Liver (tissue), 8 donors: ENCODE measurements at regions not wholly inside any gene's neighbourhood (a gene's known extent, or its start where the extent isn't known, plus 50 kb on each side); places are given as distances from the start of the nearest gene placed in this dataset.

Experiments used
- DNase-seq: peaks from one replicate; pipeline ENCODE4 v3.0.0-alpha.2; 2017; ENCODE audit warnings: low spot score
- H3K27ac ChIP-seq, 2 donors: one replicate each; pipeline ENCODE4 v1.7.0; 2013; ENCODE audit warnings: inconsistent platforms in 2 of 2, low read length in 2 of 2, control low read depth in 1 of 2, low read depth in 1 of 2, mild to moderate bottlenecking in 1 of 2
- H3K27me3 ChIP-seq, 4 donors: one replicate each; pipeline versions ENCODE4 v1.6.1 to v1.7.0; 2013; ENCODE audit warnings: low read length in 3 of 4, inconsistent platforms in 1 of 4, mild to moderate bottlenecking in 1 of 4, moderate library complexity in 1 of 4; ENCODE audit not compliant: control insufficient read depth in 4 of 4, insufficient read depth in 4 of 4
- H3K36me3 ChIP-seq, 4 donors: one replicate each; pipeline versions ENCODE4 v1.6.1 to v1.7.0; 2013; ENCODE audit warnings: low read length in 3 of 4, mild to moderate bottlenecking in 3 of 4, low read depth in 1 of 4, moderate library complexity in 1 of 4; ENCODE audit not compliant: control insufficient read depth in 4 of 4, insufficient read depth in 3 of 4
- H3K4me1 ChIP-seq, 4 donors: one replicate each; pipeline versions ENCODE4 v1.6.1 to v1.7.0; 2013; ENCODE audit warnings: low read length in 3 of 4, mild to moderate bottlenecking in 3 of 4, moderate library complexity in 1 of 4; ENCODE audit not compliant: control insufficient read depth in 4 of 4, insufficient read depth in 4 of 4
- H3K4me3 ChIP-seq, 3 donors: one replicate each; pipeline versions ENCODE4 v1.6.1 to v1.7.0; 2013; ENCODE audit warnings: low read length in 3 of 3, control low read depth in 1 of 3, low read depth in 1 of 3, mild to moderate bottlenecking in 1 of 3
- H3K9ac ChIP-seq, 2 donors: one replicate each; pipeline ENCODE4 v1.7.0; 2013; ENCODE audit warnings: low read length in 2 of 2, mild to moderate bottlenecking in 2 of 2, moderate library complexity in 2 of 2, control low read depth in 1 of 2, low read depth in 1 of 2
- H3K9me3 ChIP-seq, 4 donors: one replicate each; pipeline versions ENCODE4 v1.6.1 to v1.7.0; 2013; ENCODE audit warnings: low read length in 3 of 4; ENCODE audit not compliant: control insufficient read depth in 4 of 4
- EGR1 ChIP-seq, 2 donors: IDR thresholded peaks; 2 replicates each; pipeline ENCODE4 v1.6.1; 2016 to 2018; ENCODE audit warnings: antibody characterized with exemption in 2 of 2, low read depth in 2 of 2
- FOXA2 ChIP-seq: IDR thresholded peaks from 2 replicates; pipeline ENCODE4 v1.6.1; 2016; ENCODE audit warnings: antibody characterized with exemption
- GABPA ChIP-seq, 2 donors: IDR thresholded peaks in 1 of 2; conservative IDR thresholded peaks in 1 of 2; 2 replicates each; pipeline ENCODE4 v1.6.1; 2016; ENCODE audit warnings: antibody characterized with exemption in 2 of 2, mild to moderate bottlenecking in 1 of 2, moderate library complexity in 1 of 2
- HNF4G ChIP-seq: IDR thresholded peaks from 2 replicates; pipeline ENCODE4 v1.6.1; 2016; ENCODE audit warnings: antibody characterized with exemption
- JUND ChIP-seq, 2 donors: IDR thresholded peaks; 2 replicates each; pipeline ENCODE4 v1.6.1; 2016; ENCODE audit warnings: antibody characterized with exemption in 2 of 2
- NR2F2 ChIP-seq: IDR thresholded peaks from 2 replicates; pipeline ENCODE4 v1.6.1; 2016; ENCODE audit warnings: antibody characterized with exemption
- RAD21 ChIP-seq, 2 donors: IDR thresholded peaks; 2 replicates each; pipeline ENCODE4 v1.6.1; 2016; ENCODE audit warnings: antibody characterized with exemption in 2 of 2, mild to moderate bottlenecking in 2 of 2
- RXRA ChIP-seq, 2 donors: IDR thresholded peaks; 2 replicates each; pipeline ENCODE4 v1.6.1; 2017 to 2018; ENCODE audit warnings: antibody characterized with exemption in 2 of 2, mild to moderate bottlenecking in 1 of 2
- SP1 ChIP-seq: IDR thresholded peaks from 2 replicates; pipeline ENCODE4 v1.6.1; 2018; ENCODE audit warnings: antibody characterized with exemption, mild to moderate bottlenecking
- TAF1 ChIP-seq: conservative IDR thresholded peaks from 2 replicates; pipeline ENCODE4 v1.6.1; 2016; ENCODE audit warnings: antibody characterized with exemption, mild to moderate bottlenecking
- YY1 ChIP-seq: IDR thresholded peaks from 2 replicates; pipeline ENCODE4 v1.6.1; 2016; ENCODE audit warnings: antibody characterized with exemption, mild to moderate bottlenecking
- WGBS: extraction: QIAGEN DNeasy Blood & Tissue Kit; methylation state at CpG from one replicate; pipeline ENCODE4 v1.1.7; 2013; 5-methylcytosine and 5-hydroxymethylcytosine counted together
- TF ChIP-seq, protein P1 (sequence below): IDR thresholded peaks from 2 replicates; pipeline ENCODE4 v1.6.1; 2016; ENCODE audit warnings: antibody characterized with exemption
- TF ChIP-seq, protein P2 (sequence below): IDR thresholded peaks from 2 replicates; pipeline ENCODE4 v1.6.1; 2016; ENCODE audit warnings: antibody characterized with exemption
- TF ChIP-seq, protein P3 (sequence below): fragments of 150-350 bp; IDR thresholded peaks from 2 replicates; pipeline ENCODE4 v1.5.1; 2017; ENCODE audit warnings: improper control_type of control experiment, low read depth, low read length; ENCODE audit not compliant: missing input control
- TF ChIP-seq, protein P4 (sequence below): IDR thresholded peaks from 2 replicates; pipeline ENCODE4 v1.6.1; 2016; ENCODE audit warnings: antibody characterized with exemption, mild to moderate bottlenecking
- TF ChIP-seq, protein P5 (sequence below): IDR thresholded peaks from 2 replicates; pipeline ENCODE4 v1.6.1; 2016; ENCODE audit warnings: antibody characterized with exemption
- donor health status: healthy.
- donor health status: healthy.
- donor health status: healthy.
- donor health status: healthy.
- donor health status: healthy.

DNA sequence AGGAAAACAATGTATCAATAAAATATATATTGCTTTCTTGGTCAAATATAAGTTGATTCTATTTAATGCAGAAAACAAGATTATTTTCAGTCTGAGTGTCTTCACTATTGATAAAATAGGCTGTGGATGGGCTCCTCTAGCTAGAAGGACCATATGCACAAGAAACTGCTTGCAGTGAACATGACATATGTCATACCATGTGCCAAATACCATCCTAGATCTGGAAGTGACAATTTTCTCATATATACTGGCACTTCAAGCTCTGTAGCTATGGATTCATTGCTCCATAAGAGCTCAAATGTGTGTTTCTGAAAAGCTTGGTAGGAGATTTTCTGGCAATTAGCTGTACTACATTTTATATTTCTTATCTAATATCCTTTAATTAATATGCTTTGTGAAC, 95.6 kb upstream of the CDH6 start:
- H3K27me3 ChIP-seq: no peaks in the 10 kb centered on the region
- H3K9ac ChIP-seq: no peak overlapping the region
- no peaks in the 10 kb centered on the region for H3K36me3 ChIP-seq
- no peaks in the 10 kb centered on the region for H3K4me1 ChIP-seq
- TF ChIP-seq FOXA2: no peak
- no peak for TF ChIP-seq SP1
- TF ChIP-seq RAD21 (IDR thresholded peaks at IDR 0.05): no peak
- TF ChIP-seq, protein P1, sequence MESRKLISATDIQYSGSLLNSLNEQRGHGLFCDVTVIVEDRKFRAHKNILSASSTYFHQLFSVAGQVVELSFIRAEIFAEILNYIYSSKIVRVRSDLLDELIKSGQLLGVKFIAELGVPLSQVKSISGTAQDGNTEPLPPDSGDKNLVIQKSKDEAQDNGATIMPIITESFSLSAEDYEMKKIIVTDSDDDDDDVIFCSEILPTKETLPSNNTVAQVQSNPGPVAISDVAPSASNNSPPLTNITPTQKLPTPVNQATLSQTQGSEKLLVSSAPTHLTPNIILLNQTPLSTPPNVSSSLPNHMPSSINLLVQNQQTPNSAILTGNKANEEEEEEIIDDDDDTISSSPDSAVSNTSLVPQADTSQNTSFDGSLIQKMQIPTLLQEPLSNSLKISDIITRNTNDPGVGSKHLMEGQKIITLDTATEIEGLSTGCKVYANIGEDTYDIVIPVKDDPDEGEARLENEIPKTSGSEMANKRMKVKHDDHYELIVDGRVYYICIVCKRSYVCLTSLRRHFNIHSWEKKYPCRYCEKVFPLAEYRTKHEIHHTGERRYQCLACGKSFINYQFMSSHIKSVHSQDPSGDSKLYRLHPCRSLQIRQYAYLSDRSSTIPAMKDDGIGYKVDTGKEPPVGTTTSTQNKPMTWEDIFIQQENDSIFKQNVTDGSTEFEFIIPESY: no peak
- TF ChIP-seq, protein P2, sequence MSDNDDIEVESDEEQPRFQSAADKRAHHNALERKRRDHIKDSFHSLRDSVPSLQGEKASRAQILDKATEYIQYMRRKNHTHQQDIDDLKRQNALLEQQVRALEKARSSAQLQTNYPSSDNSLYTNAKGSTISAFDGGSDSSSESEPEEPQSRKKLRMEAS: no peak
- TF ChIP-seq RXRA (IDR thresholded peaks at IDR 0.05): no peak
- no peak for TF ChIP-seq HNF4G
- TF ChIP-seq NR2F2: no peak
- TF ChIP-seq GABPA (IDR thresholded peaks at IDR 0.05 in 1 of 2, conservative IDR thresholded peaks at IDR 0.05 in 1 of 2): no peak
- TF ChIP-seq JUND (IDR thresholded peaks at IDR 0.05): no peak
- TF ChIP-seq, protein P3, sequence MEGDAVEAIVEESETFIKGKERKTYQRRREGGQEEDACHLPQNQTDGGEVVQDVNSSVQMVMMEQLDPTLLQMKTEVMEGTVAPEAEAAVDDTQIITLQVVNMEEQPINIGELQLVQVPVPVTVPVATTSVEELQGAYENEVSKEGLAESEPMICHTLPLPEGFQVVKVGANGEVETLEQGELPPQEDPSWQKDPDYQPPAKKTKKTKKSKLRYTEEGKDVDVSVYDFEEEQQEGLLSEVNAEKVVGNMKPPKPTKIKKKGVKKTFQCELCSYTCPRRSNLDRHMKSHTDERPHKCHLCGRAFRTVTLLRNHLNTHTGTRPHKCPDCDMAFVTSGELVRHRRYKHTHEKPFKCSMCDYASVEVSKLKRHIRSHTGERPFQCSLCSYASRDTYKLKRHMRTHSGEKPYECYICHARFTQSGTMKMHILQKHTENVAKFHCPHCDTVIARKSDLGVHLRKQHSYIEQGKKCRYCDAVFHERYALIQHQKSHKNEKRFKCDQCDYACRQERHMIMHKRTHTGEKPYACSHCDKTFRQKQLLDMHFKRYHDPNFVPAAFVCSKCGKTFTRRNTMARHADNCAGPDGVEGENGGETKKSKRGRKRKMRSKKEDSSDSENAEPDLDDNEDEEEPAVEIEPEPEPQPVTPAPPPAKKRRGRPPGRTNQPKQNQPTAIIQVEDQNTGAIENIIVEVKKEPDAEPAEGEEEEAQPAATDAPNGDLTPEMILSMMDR: no peak
- no peak for TF ChIP-seq TAF1
- TF ChIP-seq, protein P4, sequence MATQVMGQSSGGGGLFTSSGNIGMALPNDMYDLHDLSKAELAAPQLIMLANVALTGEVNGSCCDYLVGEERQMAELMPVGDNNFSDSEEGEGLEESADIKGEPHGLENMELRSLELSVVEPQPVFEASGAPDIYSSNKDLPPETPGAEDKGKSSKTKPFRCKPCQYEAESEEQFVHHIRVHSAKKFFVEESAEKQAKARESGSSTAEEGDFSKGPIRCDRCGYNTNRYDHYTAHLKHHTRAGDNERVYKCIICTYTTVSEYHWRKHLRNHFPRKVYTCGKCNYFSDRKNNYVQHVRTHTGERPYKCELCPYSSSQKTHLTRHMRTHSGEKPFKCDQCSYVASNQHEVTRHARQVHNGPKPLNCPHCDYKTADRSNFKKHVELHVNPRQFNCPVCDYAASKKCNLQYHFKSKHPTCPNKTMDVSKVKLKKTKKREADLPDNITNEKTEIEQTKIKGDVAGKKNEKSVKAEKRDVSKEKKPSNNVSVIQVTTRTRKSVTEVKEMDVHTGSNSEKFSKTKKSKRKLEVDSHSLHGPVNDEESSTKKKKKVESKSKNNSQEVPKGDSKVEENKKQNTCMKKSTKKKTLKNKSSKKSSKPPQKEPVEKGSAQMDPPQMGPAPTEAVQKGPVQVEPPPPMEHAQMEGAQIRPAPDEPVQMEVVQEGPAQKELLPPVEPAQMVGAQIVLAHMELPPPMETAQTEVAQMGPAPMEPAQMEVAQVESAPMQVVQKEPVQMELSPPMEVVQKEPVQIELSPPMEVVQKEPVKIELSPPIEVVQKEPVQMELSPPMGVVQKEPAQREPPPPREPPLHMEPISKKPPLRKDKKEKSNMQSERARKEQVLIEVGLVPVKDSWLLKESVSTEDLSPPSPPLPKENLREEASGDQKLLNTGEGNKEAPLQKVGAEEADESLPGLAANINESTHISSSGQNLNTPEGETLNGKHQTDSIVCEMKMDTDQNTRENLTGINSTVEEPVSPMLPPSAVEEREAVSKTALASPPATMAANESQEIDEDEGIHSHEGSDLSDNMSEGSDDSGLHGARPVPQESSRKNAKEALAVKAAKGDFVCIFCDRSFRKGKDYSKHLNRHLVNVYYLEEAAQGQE: no peak
- H3K9me3 ChIP-seq: peaks cover 0 to 1% (median 0%) of the 10 kb centered on the region in 4 donors
- no peak overlapping the region for H3K4me3 ChIP-seq
- no peak overlapping the region for H3K27ac ChIP-seq
- DNase-seq: no peak

DNA sequence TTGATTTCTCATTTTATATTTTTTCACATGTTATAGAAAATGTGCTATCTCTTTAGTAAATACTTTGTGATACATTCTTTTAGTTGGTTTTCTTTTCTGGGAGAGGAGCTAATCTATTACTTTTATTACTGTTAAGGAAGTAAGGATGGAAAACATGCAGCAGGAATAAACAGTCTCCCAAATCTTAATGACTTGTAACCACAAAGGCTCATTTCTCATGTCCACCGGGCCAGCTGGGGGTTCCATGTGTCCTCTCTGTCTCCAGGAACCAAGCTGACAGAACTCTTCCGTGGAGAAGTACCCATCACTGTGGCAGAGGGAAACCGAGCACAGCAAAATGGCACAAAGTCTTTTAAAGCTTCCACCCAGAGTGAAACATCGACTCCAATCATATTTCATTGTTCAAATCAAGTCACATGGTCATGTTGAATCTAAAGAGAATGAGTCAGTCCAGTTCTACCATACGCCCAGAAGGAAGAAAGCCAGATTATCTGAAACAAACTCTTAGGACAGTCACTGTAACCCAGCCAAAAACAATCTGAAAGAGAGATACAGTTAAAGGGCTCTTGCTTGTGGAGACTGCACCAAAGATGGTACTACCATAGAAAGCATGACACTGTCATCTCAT, 97.1 kb upstream of the CDH6 start:
- no peak overlapping the region for H3K27ac ChIP-seq
- no peak for DNase-seq
- TF ChIP-seq EGR1 (IDR thresholded peaks at IDR 0.05; ENCODE audit: low read depth in 2 of 2): no peak
- TF ChIP-seq, protein P3: no peak
- TF ChIP-seq, protein P5, sequence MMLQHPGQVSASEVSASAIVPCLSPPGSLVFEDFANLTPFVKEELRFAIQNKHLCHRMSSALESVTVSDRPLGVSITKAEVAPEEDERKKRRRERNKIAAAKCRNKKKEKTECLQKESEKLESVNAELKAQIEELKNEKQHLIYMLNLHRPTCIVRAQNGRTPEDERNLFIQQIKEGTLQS: no peak
- no peak for TF ChIP-seq SP1
- no peak for TF ChIP-seq YY1
- no peak for TF ChIP-seq RAD21 (IDR thresholded peaks at IDR 0.05)
- TF ChIP-seq, protein P1: no peak
- no peak for TF ChIP-seq GABPA (IDR thresholded peaks at IDR 0.05 in 1 of 2, conservative IDR thresholded peaks at IDR 0.05 in 1 of 2)
- no peak for TF ChIP-seq RXRA (IDR thresholded peaks at IDR 0.05)
- no peaks in the 10 kb centered on the region for H3K36me3 ChIP-seq
- 72% methylated on average over 5 of the region's 5 CpGs for WGBS
- peaks cover 0 to 1% (median 0%) of the 10 kb centered on the region in 4 donors for H3K9me3 ChIP-seq
- no peaks in the 10 kb centered on the region for H3K27me3 ChIP-seq
- no peak overlapping the region for H3K9ac ChIP-seq
- H3K4me3 ChIP-seq: no peak overlapping the region
- no peaks in the 10 kb centered on the region for H3K4me1 ChIP-seq
